ENCODE measurements at regions not wholly inside any gene's neighbourhood (a gene's known extent, or its start where the extent isn't known, plus 50 kb on each side); places are given as distances from the start of the nearest gene placed in this dataset.
"Not testable (repeated sequence)": the region's sequence is repeated elsewhere in the genome, so short reads cannot be mapped to it uniquely, and the experiment has no call there.

- ATAC-seq (ENCODE audit: low read depth); H3K79me2 ChIP-seq (ENCODE audit: control insufficient read depth, insufficient read depth, low read length); intact Hi-C loops (cut with micrococcal nuclease); H3K27ac ChIP-seq (ENCODE audit: low read length in 2 of 2); H3K9ac ChIP-seq (ENCODE audit: low read length); H2AFZ ChIP-seq (ENCODE audit: insufficient read depth, low read depth, low read length, poor library complexity, severe bottlenecking); DNase-seq; POLR2A ChIA-PET; H4K20me1 ChIP-seq (ENCODE audit: control insufficient read depth, insufficient read depth, low read length, poor library complexity, severe bottlenecking); H3K4me1 ChIP-seq (ENCODE audit: control insufficient read depth in 2 of 2, insufficient read depth in 2 of 2, low read length in 2 of 2); H3K27ac Mint-ChIP-seq; H3K9me3 Mint-ChIP-seq (ENCODE audit: insufficient read depth); H3K4me2 ChIP-seq (replicated peaks; ENCODE audit: low read depth, low read length, poor library complexity, severe bottlenecking); H3K27me3 Mint-ChIP-seq; H3K9me3 ChIP-seq (ENCODE audit: control extremely low read depth in 1 of 3, control insufficient read depth in 2 of 3, insufficient read depth in 1 of 3, low read length in 2 of 3); CTCF ChIA-PET; H3K27me3 ChIP-seq (replicated peaks in 1 of 4; ENCODE audit: control extremely low read depth in 1 of 4, control insufficient read depth in 3 of 4, insufficient read depth in 4 of 4, low read length in 3 of 4); H3K36me3 ChIP-seq (replicated peaks in 1 of 2; ENCODE audit: control extremely low read depth in 1 of 2, control insufficient read depth in 1 of 2, extremely low read depth in 1 of 2, insufficient read depth in 2 of 2, low read length in 1 of 2); H3K4me3 ChIP-seq (ENCODE audit: control extremely low read depth in 1 of 5, extremely low read depth in 1 of 5, insufficient read depth in 1 of 5, low read depth in 2 of 5, low read length in 4 of 5); H3K4me1 Mint-ChIP-seq; H3K4me3 Mint-ChIP-seq: not testable (repeated sequence)
- no CpG with 5 or more reads among the region's 1 CpG for WGBS (ENCODE audit: insufficient coverage)
Measured at GRCh38 chr3:150320971-150321370, 87.1 kb upstream of the TSC22D2 start.

GRCh38 chr3:150319900-150320299 lies 88.2 kb upstream of the TSC22D2 start:
- Histone ChIP-seq H3K4me2 (replicated peaks; ENCODE audit: low read depth, low read length, poor library complexity, severe bottlenecking) (no peak overlapping the region), H3K36me3 (replicated peaks in 1 of 2; ENCODE audit: control extremely low read depth in 1 of 2, control insufficient read depth in 1 of 2, extremely low read depth in 1 of 2, insufficient read depth in 2 of 2, low read length in 1 of 2) (no peaks in the 10 kb centered on the region), H3K27ac (ENCODE audit: low read length in 2 of 2) (no peak overlapping the region), H4K20me1 (ENCODE audit: control insufficient read depth, insufficient read depth, low read length, poor library complexity, severe bottlenecking) (no peaks in the 10 kb centered on the region), H3K4me3 (ENCODE audit: control extremely low read depth in 1 of 5, extremely low read depth in 1 of 5, insufficient read depth in 1 of 5, low read depth in 2 of 5, low read length in 4 of 5) (no peak overlapping the region), H2AFZ (ENCODE audit: insufficient read depth, low read depth, low read length, poor library complexity, severe bottlenecking) (no peak overlapping the region), H3K9me3 (ENCODE audit: control extremely low read depth in 1 of 3, control insufficient read depth in 2 of 3, insufficient read depth in 1 of 3, low read length in 2 of 3) (peaks cover 0 to 3% (median 0%) of the 10 kb centered on the region in 3 donors), H3K4me1 (ENCODE audit: control insufficient read depth in 2 of 2, insufficient read depth in 2 of 2, low read length in 2 of 2) (no peaks in the 10 kb centered on the region), H3K79me2 (ENCODE audit: control insufficient read depth, insufficient read depth, low read length) (no peaks in the 10 kb centered on the region), H3K9ac (ENCODE audit: low read length) (no peak overlapping the region), H3K27me3 (replicated peaks in 1 of 4; ENCODE audit: control extremely low read depth in 1 of 4, control insufficient read depth in 3 of 4, insufficient read depth in 4 of 4, low read length in 3 of 4) (no peaks in the 10 kb centered on the region)
- ChIA-PET POLR2A (no interaction called here), CTCF (no interaction called here)
- intact Hi-C loops (cut with micrococcal nuclease): no loop called here
- H3K4me1 Mint-ChIP-seq: peaks cover 6% of the 10 kb centered on the region
- H3K4me3 Mint-ChIP-seq: no peak overlapping the region
- H3K27me3 Mint-ChIP-seq: peaks cover 6% of the 10 kb centered on the region
- DNase-seq: no peak
- no peak for ATAC-seq (ENCODE audit: low read depth)
- H3K9me3 Mint-ChIP-seq (ENCODE audit: insufficient read depth): peaks cover 2% of the 10 kb centered on the region
- TF ChIP-seq, protein P1, sequence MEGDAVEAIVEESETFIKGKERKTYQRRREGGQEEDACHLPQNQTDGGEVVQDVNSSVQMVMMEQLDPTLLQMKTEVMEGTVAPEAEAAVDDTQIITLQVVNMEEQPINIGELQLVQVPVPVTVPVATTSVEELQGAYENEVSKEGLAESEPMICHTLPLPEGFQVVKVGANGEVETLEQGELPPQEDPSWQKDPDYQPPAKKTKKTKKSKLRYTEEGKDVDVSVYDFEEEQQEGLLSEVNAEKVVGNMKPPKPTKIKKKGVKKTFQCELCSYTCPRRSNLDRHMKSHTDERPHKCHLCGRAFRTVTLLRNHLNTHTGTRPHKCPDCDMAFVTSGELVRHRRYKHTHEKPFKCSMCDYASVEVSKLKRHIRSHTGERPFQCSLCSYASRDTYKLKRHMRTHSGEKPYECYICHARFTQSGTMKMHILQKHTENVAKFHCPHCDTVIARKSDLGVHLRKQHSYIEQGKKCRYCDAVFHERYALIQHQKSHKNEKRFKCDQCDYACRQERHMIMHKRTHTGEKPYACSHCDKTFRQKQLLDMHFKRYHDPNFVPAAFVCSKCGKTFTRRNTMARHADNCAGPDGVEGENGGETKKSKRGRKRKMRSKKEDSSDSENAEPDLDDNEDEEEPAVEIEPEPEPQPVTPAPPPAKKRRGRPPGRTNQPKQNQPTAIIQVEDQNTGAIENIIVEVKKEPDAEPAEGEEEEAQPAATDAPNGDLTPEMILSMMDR (IDR thresholded peaks at IDR 0.05): no peak
- TF ChIP-seq EZH2 (IDR thresholded peaks at IDR 0.05; ENCODE audit: borderline replicate concordance, insufficient read depth, low read depth, low read length, poor library complexity, severe bottlenecking): no peak
- H3K27ac Mint-ChIP-seq: no peak overlapping the region
